Cardiac fibroblast (primary cell): ENCODE measurements at regions not wholly inside any gene's neighbourhood (a gene's known extent, or its start where the extent isn't known, plus 50 kb on each side); places are given as distances from the start of the nearest gene placed in this dataset.

Experiments used
- DNase-seq, 2 donors: peaks; one replicate each; pipeline versions ENCODE4 v3.0.0 to v3.0.0-alpha.2; 2010; ENCODE audit warnings: low read depth in 2 of 2
- H3K4me3 ChIP-seq, 2 donors: replicated peaks in 1 of 2; 1 replicate in 1 of 2; 2 replicates in 1 of 2; pipeline ENCODE4 v1.5.1; 2011; ENCODE audit warnings: low read depth in 2 of 2, low read length in 2 of 2, mild to moderate bottlenecking in 2 of 2, moderate library complexity in 1 of 2
- TF ChIP-seq, protein P1 (sequence below): IDR thresholded peaks from one replicate; pipeline ENCODE4 v1.5.1; 2011; ENCODE audit warnings: low read depth, mild to moderate bottlenecking, low read length, inconsistent platforms

DNA sequence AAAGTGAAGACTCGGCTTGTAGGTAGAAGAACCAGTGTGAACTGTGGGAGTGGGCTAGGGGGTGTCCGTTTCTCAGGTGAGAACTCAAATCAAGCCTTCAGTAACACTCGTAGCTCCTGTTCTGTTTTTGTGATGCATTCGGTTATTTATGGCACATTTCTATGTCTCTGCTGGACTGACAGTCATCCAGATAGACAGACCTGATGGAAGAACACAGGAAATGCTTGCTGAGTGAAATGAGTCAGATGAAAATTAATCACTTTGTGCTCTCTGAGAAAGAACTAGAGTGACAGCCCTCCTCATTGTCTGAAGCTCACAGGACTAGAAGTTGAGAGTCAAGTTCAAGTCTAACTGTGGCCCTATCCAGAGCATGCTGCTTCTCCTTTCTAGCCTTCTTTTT is 360.1 kb upstream of the PLXNA2 start:
- no peak for DNase-seq
- H3K4me3 ChIP-seq: no peak overlapping the region
- TF ChIP-seq, protein P1, sequence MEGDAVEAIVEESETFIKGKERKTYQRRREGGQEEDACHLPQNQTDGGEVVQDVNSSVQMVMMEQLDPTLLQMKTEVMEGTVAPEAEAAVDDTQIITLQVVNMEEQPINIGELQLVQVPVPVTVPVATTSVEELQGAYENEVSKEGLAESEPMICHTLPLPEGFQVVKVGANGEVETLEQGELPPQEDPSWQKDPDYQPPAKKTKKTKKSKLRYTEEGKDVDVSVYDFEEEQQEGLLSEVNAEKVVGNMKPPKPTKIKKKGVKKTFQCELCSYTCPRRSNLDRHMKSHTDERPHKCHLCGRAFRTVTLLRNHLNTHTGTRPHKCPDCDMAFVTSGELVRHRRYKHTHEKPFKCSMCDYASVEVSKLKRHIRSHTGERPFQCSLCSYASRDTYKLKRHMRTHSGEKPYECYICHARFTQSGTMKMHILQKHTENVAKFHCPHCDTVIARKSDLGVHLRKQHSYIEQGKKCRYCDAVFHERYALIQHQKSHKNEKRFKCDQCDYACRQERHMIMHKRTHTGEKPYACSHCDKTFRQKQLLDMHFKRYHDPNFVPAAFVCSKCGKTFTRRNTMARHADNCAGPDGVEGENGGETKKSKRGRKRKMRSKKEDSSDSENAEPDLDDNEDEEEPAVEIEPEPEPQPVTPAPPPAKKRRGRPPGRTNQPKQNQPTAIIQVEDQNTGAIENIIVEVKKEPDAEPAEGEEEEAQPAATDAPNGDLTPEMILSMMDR: no peak

DNA sequence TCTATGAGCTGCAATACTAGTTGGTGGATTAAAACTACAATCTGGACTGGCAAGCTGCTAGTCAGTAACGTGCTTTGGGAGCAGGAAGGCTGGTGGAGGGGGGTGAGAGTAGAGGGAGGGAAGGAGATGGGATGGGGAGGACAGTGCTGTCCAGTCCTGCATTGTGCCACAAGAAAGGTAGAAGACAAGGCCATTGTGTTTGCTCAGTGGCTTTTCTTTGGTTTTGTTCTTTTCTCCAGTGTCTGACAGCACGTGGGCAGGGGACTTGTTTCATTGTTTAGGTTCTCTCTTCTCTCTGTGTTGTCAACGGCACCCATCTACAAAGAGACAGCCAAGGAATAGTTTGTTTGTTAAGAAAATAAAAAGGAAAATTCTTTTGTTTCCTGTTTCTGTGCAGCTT is 362.8 kb upstream of the PLXNA2 start:
- TF ChIP-seq, protein P1: no peak
- DNase-seq: no peak

DNA sequence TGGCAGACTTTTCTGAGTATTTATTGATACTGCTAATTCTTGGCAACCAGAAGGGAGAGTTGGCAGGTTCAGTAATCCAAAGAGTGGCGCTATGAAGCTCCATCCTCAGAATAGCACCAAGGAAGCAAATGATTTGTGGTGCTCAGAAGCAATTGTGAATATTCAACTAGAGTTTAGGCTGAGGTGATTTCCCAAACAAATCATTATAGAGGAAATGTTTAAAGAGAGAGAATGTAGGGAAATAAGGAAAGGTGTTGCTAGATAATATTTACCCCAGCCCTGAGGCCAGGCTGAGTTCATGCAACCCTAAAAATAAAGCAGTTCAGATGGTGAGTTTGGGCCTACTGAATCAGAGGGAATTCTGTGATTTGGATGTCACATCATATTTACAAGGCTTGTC is 363.4 kb upstream of the PLXNA2 start:
- TF ChIP-seq, protein P1: no peak
- no peak overlapping the region for H3K4me3 ChIP-seq
- no peak for DNase-seq

More for the DNA sequence above, 362.8 kb upstream of the PLXNA2 start:
- H3K4me3 ChIP-seq: no peak overlapping the region

DNA sequence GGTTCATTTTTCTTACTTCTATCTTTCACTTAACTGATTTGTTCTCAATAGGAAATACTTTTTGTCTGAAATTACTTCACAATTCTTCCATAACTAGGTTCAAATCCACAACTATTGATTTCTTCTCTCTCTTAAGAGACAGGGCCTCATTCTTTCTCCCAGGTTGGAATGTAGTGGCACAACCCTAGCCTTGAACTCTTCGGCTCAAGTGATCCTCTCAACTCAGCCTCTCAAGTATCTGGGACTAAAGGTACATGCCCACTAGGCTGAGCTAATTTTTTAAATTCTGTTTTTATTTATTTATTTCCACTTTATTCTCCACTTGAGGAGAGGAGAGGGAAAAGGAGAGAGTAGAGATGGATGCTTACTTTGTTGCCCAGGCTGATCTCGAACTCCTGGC is 370.4 kb upstream of the PLXNA2 start:
- DNase-seq: no peak
- H3K4me3 ChIP-seq: no peak overlapping the region
- TF ChIP-seq, protein P1: no peak

DNA sequence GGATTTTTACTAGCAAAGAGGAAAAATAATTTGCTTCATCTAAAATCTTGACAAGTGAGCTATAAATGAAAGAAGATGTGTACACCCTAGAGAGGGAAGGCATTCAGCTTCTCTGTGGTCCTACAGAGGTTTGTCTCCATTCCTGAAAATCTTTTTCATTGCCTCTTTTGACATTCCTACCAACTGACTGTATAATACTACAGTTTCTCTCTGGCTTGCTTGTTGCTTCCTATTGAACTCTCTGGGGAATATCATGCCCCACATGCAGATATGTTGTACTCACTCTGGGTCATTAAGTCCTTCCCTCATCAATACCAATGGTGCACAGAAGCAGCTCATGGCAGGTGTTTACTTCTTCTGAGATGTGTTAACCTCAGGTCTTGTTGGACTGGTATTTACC is 371.2 kb upstream of the PLXNA2 start:
- no peak overlapping the region for H3K4me3 ChIP-seq
- no peak for DNase-seq
- TF ChIP-seq, protein P1: no peak

DNA sequence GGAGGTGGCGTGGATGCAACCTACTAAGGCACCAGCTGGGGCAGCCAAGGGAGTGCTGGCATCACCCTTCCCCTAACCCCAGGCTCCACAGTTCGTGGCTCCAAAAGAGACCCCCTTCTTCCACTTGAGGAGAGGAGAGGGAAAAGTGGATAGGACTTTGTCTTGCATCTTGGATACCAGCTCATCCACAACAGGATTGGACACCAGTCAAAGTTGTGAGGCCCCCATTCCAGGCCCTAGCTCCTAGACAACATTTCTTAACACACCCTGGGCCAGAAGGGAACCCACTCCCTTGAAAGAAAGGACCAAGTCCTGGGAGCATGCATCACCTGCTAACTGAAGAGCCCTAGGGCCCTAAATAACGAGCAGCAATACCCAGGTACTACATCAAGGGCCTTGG is 372.6 kb upstream of the PLXNA2 start:
- DNase-seq: no peak
- TF ChIP-seq, protein P1: no peak
- H3K4me3 ChIP-seq: no peak overlapping the region
